NCI-H2107 treated with DMSO at 0.1 percent for 48 hours (cell line): ENCODE measurements at regions not wholly inside any gene's neighbourhood (a gene's known extent, or its start where the extent isn't known, plus 50 kb on each side); places are given as distances from the start of the nearest gene placed in this dataset.

Experiments used
- DNase-seq: peaks from one replicate; lab custom pipeline; 2025; ENCODE audit not compliant: unreplicated experiment; lab: John Stamatoyannopoulos, UW

- DNase-seq = no peak
Measured at GRCh38 chr4:165610679-165611437, 232.1 kb downstream of the CPE start.

- DNase-seq = no peak
Measured at GRCh38 chr4:165612936-165613335, 234.1 kb downstream of the CPE start.

GRCh38 chr4:165613581-165613980 lies 234.8 kb downstream of the CPE start:
- DNase-seq = no peak

GRCh38 chr4:165620913-165621312 lies 242.1 kb downstream of the CPE start:
- no peak for DNase-seq

- DNase-seq = no peak
Measured at GRCh38 chr4:165621983-165622382, 243.2 kb downstream of the CPE start.

- DNase-seq = no peak
Measured at GRCh38 chr4:165625281-165625680, 246.5 kb downstream of the CPE start.

- no peak for DNase-seq
Measured at GRCh38 chr4:165626316-165626715, 246.7 kb upstream of the TLL1 start.

- DNase-seq = no peak
Measured at GRCh38 chr4:165627128-165627527, 245.9 kb upstream of the TLL1 start.

- DNase-seq = no peak
Measured at GRCh38 chr4:165627548-165627947, 245.5 kb upstream of the TLL1 start.

GRCh38 chr4:165628572-165628971 lies 244.5 kb upstream of the TLL1 start:
- DNase-seq = no peak

- DNase-seq = no peak
Measured at GRCh38 chr4:165630671-165631070, 242.4 kb upstream of the TLL1 start.

GRCh38 chr4:165631208-165631894 lies 241.7 kb upstream of the TLL1 start:
- DNase-seq = no peak

GRCh38 chr4:165631912-165632311 lies 241.1 kb upstream of the TLL1 start:
- peak; percentile 23 for DNase-seq

- DNase-seq = no peak
Measured at GRCh38 chr4:165634766-165635165, 238.3 kb upstream of the TLL1 start.

GRCh38 chr4:165635381-165635780 lies 237.7 kb upstream of the TLL1 start:
- no peak for DNase-seq

GRCh38 chr4:165635951-165636350 lies 237.1 kb upstream of the TLL1 start:
- DNase-seq = peak; percentile 36

GRCh38 chr4:165651901-165652300 lies 221.1 kb upstream of the TLL1 start:
- DNase-seq = no peak

- no peak for DNase-seq
Measured at GRCh38 chr4:165654556-165654955, 218.5 kb upstream of the TLL1 start.

- no peak for DNase-seq
Measured at GRCh38 chr4:165656399-165656798, 216.6 kb upstream of the TLL1 start.

GRCh38 chr4:165656829-165657490 lies 216.1 kb upstream of the TLL1 start:
- no peak for DNase-seq

- no peak for DNase-seq
Measured at GRCh38 chr4:165662341-165662740, 210.7 kb upstream of the TLL1 start.

- no peak for DNase-seq
Measured at GRCh38 chr4:165663411-165663810, 209.6 kb upstream of the TLL1 start.
